A673 (cell line): ENCODE measurements at regions not wholly inside any gene's neighbourhood (a gene's known extent, or its start where the extent isn't known, plus 50 kb on each side); places are given as distances from the start of the nearest gene placed in this dataset.
"Not testable (repeated sequence)": the region's sequence is repeated elsewhere in the genome, so short reads cannot be mapped to it uniquely, and the experiment has no call there.

Experiments used
- BruUV-seq: library from RNA; stranded (reverse); fragments of 400-500 nt; replicated peaks from 2 replicates; lab custom pipeline; 2021; lab: Mats Ljungman, UMichigan
- CTCF ChIA-PET: fragments of 300-600 bp; sonication (Branson Sonifier 250); formaldehyde crosslinking; loops from one replicate; lab custom pipeline; 2022; ENCODE audit warnings: antibody characterized with exemption; lab: Charles Lee
- POLR2A ChIA-PET: fragments of 300-600 bp; sonication (Branson Sonifier 250); formaldehyde crosslinking; loops from one replicate; lab custom pipeline; 2022; ENCODE audit warnings: antibody characterized with exemption; ENCODE audit not compliant: low non-redundant PET; lab: Charles Lee
- DNase-seq: peaks from one replicate; pipeline ENCODE4 v3.0.0-alpha.2; 2015; ENCODE audit warnings: low spot score
- H3K27ac ChIP-seq: fragments of 200-600 bp; sonication (generic); 2 replicates; pipeline ENCODE4 v1.5.1; 2016; ENCODE audit warnings: mixed run types, low read depth, mild to moderate bottlenecking, mixed read lengths, antibody characterized with exemption, low read length; ENCODE audit not compliant: poor library complexity, severe bottlenecking
- H3K27me3 ChIP-seq: fragments of 200-600 bp; sonication (generic); replicated peaks from 2 replicates; pipeline ENCODE4 v1.6.1; 2017; ENCODE audit warnings: mixed run types, low read depth, mild to moderate bottlenecking, mixed read lengths, antibody characterized with exemption, low read length; ENCODE audit not compliant: insufficient read depth, poor library complexity
- H3K36me3 ChIP-seq: fragments of 200-600 bp; sonication (generic); 2 replicates; pipeline ENCODE4 v1.6.1; 2016; ENCODE audit warnings: mixed run types, mild to moderate bottlenecking, mixed read lengths, antibody characterized with exemption, low read length; ENCODE audit not compliant: insufficient read depth, poor library complexity, severe bottlenecking
- H3K4me1 ChIP-seq: fragments of 200-600 bp; sonication (generic); 2 replicates; pipeline ENCODE4 v1.6.1; 2017; ENCODE audit warnings: mixed run types, mild to moderate bottlenecking, mixed read lengths, antibody characterized with exemption, low read length; ENCODE audit not compliant: insufficient read depth, poor library complexity, severe bottlenecking
- H3K4me3 ChIP-seq: fragments of 200-600 bp; sonication (generic); 2 replicates; pipeline ENCODE4 v1.5.1; 2016; ENCODE audit warnings: low read depth, mixed run types, mild to moderate bottlenecking, mixed read lengths, low read length; ENCODE audit not compliant: poor library complexity, severe bottlenecking
- H3K9me3 ChIP-seq: fragments of 200-600 bp; sonication (generic); 2 replicates; pipeline ENCODE4 v1.6.1; 2016; ENCODE audit warnings: mixed run types, low read depth, mild to moderate bottlenecking, mixed read lengths, antibody characterized with exemption, low read length; ENCODE audit not compliant: poor library complexity, severe bottlenecking
- EZH2 ChIP-seq: fragments of 200-600 bp; sonication (generic); IDR thresholded peaks from 2 replicates; pipeline ENCODE4 v1.6.1; 2017; ENCODE audit warnings: borderline replicate concordance, low read depth, mild to moderate bottlenecking, mixed read lengths, antibody characterized with exemption, low read length; ENCODE audit not compliant: poor library complexity, severe bottlenecking
- intact Hi-C: fragments of 100-400 bp; cut with micrococcal nuclease; formaldehyde crosslinking; loops from one replicate; pipeline ENCODE4 v1.10.0; 2022; ENCODE audit not compliant: unreplicated experiment
- TF ChIP-seq, protein P1 (sequence below): fragments of 300-800, 200-600 bp; sonication (generic); conservative IDR thresholded peaks from 2 replicates; pipeline ENCODE4 v1.5.1; 2017; ENCODE audit warnings: low read depth, mild to moderate bottlenecking, antibody characterized with exemption, low read length, moderate library complexity, mixed read lengths

DNA sequence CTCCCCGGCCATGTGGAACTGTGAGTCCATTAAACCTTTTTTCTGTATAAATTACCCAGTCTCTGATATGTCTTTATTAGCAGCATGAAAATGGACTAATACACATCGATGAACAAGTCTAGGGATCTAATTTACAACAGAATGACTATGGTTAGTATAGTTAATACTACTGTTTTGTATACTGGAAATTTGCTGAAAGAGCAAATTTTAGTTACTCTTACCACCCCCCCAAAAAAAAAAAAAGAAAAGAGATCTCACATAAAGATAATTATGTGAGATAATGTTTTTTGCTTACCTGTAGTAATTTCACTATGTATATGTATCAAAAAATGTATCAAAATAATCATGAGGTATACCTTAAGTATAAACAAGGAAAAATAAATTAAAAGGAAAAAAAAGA, 199.5 kb upstream of the GRM3 start:
- Histone ChIP-seq H3K27me3 (peaks cover under 1% of the 10 kb centered on the region), H3K4me3 (no peak overlapping the region), H3K27ac (no peak overlapping the region), H3K36me3 (no peaks in the 10 kb centered on the region), H3K9me3 (no peaks in the 10 kb centered on the region), H3K4me1 (no peaks in the 10 kb centered on the region)
- BruUV-seq, result no TSS peak
- DNase-seq, result no peak
- TF ChIP-seq EZH2, result no peak
- TF ChIP-seq, protein P1, sequence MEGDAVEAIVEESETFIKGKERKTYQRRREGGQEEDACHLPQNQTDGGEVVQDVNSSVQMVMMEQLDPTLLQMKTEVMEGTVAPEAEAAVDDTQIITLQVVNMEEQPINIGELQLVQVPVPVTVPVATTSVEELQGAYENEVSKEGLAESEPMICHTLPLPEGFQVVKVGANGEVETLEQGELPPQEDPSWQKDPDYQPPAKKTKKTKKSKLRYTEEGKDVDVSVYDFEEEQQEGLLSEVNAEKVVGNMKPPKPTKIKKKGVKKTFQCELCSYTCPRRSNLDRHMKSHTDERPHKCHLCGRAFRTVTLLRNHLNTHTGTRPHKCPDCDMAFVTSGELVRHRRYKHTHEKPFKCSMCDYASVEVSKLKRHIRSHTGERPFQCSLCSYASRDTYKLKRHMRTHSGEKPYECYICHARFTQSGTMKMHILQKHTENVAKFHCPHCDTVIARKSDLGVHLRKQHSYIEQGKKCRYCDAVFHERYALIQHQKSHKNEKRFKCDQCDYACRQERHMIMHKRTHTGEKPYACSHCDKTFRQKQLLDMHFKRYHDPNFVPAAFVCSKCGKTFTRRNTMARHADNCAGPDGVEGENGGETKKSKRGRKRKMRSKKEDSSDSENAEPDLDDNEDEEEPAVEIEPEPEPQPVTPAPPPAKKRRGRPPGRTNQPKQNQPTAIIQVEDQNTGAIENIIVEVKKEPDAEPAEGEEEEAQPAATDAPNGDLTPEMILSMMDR, result no peak
- ChIA-PET POLR2A (no interaction called here), CTCF (no interaction called here)
- intact Hi-C loops, result no loop called here

GRCh38 chr7:86440420-86440819, 203.3 kb upstream of the GRM3 start:
- H3K27ac ChIP-seq, H3K9me3 ChIP-seq, H3K27me3 ChIP-seq, H3K4me1 ChIP-seq, DNase-seq, CTCF ChIA-PET, H3K36me3 ChIP-seq, H3K4me3 ChIP-seq, BruUV-seq, intact Hi-C loops, POLR2A ChIA-PET: not testable (repeated sequence)

DNA sequence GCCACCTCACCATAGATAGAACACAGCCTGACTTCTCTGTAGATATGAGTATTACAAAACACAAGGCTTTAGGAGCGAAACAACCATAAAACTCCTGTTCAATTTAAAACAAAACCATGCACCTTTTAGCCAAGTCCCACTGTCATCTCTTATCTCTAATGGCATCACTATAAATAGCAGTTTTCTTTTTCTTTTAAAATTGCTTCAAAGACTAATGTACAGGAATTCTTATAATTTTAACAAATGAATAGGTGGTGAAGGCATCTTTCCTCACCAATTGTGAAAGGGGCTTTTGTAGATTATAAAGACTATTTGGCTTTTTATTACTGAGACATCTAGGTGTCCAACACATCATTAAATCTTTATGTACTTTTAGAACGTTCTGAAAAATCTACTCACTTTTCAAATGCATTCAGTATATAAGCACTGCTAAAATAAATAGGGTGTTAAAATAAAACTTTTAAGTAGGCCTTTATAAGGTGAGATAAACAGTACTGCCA, 205.7 kb upstream of the GRM3 start:
- Histone ChIP-seq H3K4me3 (no peak overlapping the region), H3K27me3 (no peaks in the 10 kb centered on the region), H3K27ac (no peak overlapping the region), H3K9me3 (no peaks in the 10 kb centered on the region), H3K36me3 (no peaks in the 10 kb centered on the region), H3K4me1 (no peaks in the 10 kb centered on the region)
- DNase-seq, result no peak
- BruUV-seq, result no TSS peak
- TF ChIP-seq EZH2, result no peak
- TF ChIP-seq, protein P1, result no peak
- ChIA-PET CTCF (no interaction called here), POLR2A (no interaction called here)
- intact Hi-C loops, result no loop called here

GRCh38 chr7:86431761-86432160, 211.9 kb upstream of the GRM3 start:
- Histone ChIP-seq H3K9me3 (no peaks in the 10 kb centered on the region), H3K4me3 (no peak overlapping the region), H3K36me3 (no peaks in the 10 kb centered on the region), H3K27ac (no peak overlapping the region), H3K4me1 (no peaks in the 10 kb centered on the region), H3K27me3 (no peaks in the 10 kb centered on the region)
- intact Hi-C loops, result no loop called here
- ChIA-PET POLR2A (no interaction called here), CTCF (no interaction called here)
- DNase-seq, result no peak
- TF ChIP-seq, protein P1, result no peak
- no peak for TF ChIP-seq EZH2
- no TSS peak for BruUV-seq
